ENCODE measurements at regions not wholly inside any gene's neighbourhood (a gene's known extent, or its start where the extent isn't known, plus 50 kb on each side); places are given as distances from the start of the nearest gene placed in this dataset.

DNA sequence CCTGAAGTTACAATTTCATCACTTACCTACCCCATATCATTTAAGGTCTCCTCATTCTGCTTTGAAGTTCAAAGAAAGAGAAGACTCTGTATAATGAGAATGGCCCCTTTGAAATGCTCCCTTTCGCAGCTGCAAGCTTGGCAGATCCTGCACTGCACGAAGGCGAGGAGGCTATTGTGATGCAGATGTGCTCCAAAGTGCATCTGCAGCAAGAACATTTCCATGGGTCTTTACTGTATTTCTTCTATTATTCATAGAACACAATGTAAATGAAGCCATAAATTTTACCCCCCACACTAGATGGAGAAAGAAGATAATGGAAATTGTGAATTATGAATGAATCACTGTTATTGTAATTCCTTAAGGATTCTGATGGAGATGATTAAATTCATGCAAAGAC is 178.7 kb downstream of the CHD9NB start:
- DNase-seq: peak in 1 of 56 donors; percentile 7

DNA sequence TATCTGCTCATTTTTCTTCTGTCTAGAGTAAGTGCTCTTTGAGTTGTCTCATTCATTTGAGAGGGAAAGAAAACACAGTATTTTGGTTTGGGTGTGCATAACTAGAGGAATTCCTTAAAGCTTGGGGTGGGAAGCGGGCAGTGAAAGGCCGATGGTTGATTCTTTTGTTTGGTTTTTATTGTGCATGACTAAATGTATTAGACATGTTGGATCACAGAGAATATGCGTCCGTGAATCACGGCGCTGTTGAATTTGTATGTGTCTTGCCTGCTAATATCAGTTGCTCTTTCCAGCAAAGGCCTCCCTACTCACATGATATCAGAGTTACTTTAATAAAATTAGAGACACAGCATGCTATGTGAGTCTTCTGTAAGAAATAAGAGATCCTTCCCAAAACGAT is 180.0 kb downstream of the CHD9NB start:
- DNase-seq: no peak

DNA sequence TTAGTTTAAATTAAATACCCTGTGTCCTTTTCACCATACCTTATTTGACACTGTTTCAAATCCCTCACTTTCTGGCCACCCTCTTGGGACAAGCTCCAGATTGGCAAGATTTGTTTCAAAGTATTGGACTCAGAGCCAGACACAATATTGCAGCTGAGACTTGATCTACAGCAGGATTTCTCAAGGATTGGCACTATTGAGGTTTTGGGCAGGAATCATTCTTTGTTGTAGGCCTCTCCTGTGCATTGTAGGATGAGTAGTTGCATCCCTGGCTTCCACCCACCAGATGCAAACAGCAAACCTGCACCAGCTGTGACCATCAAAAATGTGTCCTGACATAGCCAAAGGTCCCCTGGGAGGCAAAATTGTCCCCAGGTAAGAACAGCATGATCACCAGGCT is 181.2 kb downstream of the CHD9NB start:
- DNase-seq: no peak

DNA sequence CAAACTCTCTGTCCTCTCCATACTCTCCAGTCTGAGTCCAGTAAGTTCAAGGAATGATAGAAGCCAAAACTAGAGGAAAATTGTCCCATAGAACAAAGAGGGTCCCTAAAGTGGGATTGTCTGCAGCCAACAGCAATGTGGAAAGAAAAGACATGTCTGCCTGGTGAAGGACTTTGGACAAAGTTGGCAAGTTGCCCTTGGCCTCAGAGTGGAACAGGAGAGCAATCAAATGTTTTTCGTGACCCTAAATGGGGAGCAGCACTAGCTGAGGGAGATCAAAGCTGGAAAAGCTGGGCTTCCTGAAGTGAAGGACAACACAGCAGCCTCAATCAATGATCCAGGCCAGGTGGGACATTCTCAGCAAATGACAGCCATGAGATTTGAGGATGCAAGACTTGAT is 183.5 kb downstream of the CHD9NB start:
- DNase-seq: no peak

DNA sequence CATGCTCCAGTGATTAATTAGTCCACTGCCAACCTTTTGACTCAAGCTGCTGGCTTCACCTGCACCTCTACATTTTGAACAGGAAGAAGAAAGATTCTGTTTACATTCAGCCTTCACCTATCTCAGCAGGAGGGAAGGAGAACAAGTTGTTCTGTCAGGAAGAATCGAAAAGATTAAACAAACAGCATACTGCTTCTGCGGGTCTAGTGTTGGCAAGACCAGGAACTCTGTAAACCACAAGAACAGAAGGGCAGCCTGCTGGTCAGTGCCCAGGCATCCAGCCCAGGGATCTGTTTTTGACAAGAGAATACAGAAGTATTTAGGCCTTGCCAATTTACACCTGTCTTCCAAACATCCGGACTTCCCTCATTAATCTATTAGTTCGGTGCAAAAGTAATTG is 189.7 kb downstream of the CHD9NB start:
- no peak for DNase-seq

DNA sequence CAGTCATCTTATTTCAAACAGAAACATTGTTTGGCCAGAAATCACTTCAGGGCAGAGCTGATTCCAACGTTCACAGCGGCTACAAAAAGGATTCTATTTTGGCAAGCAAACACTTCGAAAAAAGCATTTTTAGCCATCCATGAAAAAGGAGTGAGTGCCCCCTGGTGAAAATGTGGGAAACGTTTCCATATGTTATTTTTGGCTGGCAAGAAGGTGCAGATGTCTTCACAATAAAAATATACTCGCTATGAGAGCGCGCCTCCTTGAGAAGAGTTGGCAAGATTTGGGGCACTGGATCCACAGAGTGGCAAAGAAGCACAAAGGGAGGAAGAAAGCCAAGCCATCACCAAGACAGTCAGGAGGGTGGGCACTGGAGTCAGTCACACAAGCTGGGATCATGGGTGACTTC is 191.1 kb downstream of the CHD9NB start:
- DNase-seq: peak in 6 of 56 donors; percentile 1 to 8 (median 2)

DNA sequence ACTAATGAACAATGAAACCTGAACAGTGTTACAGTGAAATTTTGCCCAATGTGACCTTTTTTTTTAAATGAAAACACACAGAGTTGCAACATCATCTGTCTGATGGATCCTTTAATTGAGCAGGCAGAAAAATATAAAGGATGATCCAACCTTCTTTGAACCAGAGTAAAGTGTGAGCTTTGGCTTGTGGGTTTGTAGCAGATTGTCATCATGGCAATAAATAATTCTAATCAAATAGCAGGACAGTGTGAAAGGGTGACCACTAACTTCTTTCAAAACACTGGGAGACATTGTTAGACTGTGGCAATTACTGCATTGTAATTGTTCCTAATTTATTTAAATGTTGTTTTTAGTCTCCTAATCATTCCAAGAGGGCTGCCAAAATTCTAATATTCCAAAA is 197.2 kb downstream of the CHD9NB start:
- DNase-seq: no peak

DNA sequence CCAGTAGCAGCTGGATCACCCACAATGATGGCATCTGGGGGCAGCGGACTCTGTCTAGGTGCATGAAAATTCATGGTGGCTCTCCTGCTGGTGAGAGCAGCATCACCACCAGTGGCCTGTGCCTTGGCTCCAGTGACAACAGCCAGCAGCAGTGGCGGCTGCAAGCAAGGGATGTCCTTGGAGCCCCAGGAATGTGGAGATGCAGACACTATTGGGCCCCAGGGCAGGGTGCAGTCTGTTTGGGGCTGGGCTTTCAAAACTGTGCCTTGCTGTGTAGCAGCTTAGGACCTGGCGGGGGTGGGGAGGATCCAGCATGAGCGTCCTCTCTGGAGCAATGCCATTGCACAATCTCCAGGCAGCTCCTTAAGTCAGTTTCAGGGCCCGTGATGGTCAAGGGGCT is 199.7 kb downstream of the CHD9NB start:
- no peak for DNase-seq

DNA sequence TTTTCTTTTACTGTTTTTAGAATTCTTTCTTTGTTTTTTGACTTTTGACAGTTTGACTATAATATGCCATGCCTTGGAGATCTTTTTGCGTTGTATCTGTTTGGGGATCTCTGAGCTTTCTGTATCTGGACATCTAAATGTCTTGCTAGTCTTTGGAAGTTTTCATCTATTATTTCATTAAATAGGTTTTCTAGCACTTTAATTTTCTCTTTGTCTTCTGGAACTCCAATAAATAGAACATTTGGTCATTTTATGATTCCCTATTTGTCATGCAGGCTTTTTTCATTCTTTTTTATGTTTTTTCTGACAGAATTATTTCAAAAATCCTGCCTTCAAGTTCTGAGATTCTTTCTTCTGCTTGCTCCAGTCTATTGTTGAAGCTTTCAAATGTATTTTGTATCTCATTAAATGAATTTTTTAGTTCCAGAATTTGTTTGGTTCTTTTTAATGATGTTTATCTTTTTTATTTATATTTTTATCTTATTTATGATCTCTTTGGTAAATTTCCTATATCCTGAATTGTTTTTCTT is 201.4 kb downstream of the CHD9NB start:
- no peak for DNase-seq

DNA sequence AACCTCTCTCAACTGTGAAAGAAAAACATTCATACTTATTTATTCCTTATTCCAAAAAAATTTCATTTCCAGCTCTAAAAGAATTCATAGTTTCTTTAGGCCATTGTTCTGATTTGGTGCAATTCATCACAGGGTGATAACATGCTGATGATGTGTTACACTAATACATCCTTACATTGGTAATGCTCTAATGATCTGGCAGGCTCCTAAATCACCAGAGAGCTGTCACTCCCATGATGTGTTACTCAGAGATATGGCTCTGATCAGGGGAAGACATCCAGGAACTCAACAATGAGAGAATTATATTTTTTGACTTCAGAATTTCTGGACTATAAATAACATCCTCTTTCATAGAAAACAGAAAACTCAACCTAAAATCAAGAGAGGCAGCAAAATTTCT is 209.3 kb downstream of the CHD9NB start:
- DNase-seq: no peak

DNA sequence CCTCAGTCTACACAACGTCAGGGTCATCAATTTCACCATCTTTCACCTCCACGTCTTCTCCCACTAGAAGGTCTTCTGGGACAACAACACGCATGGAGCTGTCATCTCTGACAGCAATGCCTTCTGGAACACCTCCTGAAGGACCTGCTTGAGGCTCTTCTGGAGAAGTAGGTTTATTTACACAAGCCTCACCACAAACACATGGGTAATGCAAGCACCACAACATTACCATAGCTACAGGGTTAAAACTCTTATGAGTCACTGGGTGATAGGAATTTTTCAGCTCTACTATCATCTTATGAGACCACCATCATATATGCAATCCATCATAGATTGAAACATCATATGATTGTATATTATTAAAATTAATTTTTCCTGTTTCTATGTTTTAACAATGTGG is 215.4 kb downstream of the CHD9NB start:
- no peak for DNase-seq

DNA sequence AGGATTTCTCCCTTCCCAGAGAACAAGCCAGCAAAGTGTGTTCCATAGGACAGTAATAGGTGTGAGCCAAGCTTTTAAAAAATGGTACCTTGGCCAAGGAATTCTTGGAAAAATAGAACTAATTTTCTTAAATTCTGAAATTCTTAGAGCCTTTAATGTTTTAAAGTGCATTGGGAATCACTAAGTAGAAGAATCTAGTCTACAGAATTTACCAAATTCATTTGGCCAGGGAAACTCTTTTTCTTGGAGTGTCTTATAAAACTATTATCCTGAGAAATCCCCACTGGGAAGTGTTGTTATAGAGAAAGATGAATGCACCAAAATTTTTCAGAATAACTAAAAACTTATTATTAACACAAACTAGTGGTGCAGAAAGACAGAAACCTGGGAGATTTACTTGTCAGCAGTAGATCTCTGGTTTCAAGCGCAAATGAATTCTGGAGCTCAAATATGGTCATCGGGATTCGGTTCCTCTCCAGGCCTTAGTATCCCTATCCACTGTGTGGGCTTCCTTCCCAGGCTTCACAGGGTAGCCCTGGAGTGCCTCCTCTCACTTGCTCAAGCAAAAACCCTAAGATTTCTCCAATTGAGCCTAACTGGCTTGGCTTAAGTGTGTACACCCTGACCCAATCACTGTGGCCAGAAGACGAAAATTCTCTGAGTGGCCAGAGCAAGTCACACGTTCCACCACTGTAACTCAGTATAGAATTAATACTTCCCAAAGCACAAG is 217.8 kb downstream of the CHD9NB start:
- no peak for DNase-seq

DNA sequence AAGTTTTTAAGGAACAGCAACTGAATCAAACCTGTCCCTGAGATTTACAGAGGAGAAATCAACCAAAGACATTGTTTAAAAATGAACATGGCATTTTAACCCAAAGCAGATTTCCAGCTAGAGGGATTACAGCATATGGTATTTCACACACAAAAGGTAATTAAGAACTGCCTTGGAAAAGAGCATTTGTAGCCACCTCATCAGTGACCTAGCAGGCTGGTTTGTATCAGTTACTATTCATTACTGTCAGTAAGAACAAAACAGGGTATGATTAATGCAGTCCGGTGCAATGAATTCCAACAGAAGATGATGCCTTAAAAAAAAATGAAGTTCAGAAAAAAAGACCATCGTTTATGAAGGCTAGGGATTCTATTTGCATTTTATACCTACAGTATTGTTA is 219.9 kb downstream of the CHD9NB start:
- no peak for DNase-seq

DNA sequence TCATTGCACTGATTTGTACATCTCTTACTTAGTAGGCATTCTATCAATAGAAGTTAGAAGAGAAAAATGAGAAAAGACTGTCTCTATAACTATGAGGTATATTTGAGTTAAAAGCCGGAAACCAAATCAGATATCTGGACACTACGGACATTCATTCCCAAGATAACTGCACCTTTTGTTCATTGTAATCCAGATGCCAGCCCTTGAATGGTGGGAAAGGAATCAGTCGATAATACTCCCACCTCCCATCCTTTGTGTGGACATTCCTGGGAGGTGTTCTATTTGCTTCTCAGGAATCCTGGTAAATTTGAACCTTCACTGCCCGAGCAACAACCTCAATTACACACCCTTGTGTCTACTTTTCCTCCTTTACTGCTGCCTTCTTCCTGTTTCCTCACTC is 225.2 kb downstream of the CHD9NB start:
- DNase-seq: no peak

DNA sequence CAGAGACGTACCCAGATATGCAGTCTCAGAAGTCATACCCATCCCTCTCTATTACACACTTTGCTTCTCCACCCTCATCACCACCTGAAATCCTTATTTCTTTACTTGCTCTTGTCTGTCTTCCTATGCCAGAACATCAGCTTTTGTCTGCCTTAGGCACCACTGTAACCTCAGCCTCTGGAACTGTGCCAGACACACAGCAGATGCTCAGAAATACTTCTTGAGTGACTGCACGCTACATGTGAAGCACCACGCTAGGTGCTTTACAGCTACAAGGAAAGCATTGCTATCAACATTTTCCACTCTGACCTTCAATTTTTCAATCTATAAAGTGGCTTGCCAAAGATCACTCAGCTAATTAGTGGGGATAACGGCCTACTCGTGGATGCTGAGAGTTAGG is 226.8 kb downstream of the CHD9NB start:
- DNase-seq: no peak

DNA sequence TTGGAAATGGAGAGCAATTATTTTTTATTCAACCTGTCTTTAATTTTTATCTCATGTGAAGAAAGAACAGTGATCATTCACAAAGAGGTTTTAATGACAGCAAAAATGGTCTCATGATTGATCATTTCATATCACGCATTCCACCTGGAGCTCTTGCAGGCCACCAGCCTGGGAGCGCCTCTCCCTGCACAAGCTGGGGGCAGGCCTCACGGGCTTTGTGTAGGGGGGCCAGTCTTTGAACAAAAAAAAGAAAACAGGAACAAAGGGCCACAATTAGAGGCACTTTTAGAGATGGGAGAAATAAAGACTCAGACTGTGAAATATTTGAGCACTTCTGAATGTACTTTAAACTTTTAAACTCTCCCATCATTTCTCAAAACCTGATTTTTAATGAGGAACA is 232.9 kb downstream of the CHD9NB start:
- DNase-seq: no peak

DNA sequence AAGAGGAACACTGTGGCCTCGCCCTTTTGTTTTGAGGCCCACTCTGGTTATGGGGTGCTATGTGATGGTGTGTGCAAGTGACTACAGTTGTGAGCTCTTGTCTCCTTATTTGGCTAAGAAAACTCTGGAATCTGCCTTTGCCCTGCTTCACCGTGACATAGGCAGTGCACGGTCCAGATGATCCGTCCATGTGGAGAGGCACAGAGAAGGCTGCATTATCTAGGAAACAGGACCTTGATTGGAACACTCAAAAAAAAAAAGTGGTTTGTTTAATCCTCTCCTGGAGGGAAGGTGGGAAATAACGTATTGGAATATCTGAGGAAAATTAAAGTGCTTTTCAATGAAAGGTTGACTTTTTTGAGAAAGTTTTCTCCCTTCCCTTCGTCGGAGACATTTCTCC is 233.3 kb downstream of the CHD9NB start:
- no peak for DNase-seq

DNA sequence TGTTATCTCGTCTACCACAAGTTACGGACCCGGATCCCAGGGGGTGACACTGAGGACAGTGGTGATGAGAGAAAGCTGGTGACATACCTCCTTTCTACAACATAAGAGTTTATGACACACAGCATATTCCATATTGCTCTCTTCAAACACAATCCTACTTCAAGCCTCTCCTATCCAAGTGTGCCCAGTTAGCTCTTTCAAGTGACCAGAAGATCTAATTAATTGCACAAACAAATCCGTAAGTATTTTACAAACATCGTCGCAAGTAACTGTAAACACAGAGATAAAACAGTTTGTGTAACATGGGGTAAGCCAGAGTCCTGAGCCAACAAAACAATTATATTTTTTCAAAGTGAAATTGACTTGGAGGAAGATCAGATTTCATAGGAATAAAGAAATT is 235.0 kb downstream of the CHD9NB start:
- DNase-seq: no peak

DNA sequence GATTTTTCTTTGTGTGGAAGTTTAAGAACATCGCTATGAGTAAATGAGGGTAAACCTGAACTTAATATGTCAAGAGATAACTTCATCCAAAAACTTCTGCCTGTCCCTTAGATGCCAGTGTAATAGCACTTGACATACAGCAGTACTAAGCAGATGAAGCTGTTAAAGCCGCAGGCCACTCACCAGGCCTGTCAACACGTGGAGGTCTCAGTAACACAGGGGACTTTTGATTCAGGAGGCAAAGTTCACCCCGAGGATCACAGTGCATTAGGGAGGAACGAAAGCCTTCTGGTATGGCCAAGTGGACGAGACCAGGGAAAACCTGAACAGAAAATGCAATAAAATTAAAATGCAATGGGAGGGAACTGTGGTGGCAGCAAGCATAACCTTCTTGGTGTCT is 235.7 kb downstream of the CHD9NB start:
- no peak for DNase-seq

DNA sequence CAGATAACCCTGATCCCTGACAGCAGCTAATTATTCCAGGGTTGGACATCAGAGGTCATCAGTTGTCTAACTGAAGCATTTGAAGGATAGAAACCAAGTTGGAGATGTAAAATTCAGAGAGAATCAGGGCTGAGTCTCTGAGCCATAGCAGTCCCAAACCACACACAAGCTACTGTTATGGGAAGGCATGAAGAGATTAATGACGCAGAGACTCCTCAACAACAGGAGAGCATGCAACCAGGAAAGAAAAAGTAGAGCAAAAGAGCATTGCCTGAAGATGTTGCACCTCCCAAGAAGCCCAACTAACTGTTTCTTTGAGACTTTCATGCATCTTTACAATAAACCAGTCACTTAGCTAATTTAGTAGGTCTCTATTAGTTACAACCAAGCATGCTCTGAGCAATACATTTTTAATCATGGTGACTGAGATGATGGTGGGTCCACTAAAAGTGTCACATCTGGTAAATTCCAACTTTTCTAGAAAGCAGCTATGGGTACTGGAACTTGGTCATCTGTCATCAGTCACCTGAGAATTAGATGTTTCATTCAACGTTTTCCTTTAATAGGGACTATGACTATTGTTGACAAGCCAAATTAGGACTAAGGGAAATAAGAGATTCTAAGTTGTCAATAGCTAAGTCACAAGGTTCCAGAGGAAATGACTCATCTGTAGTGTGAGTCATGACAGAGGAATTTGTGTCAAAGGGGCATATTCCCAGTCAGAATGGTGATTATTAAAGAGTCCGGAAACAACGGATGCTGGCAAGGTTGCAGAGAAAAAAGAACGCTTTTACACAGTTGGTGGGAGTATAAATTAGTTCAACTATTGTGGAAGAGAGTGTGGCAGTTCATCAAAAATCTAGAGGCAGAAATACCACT is 239.8 kb downstream of the CHD9NB start:
- DNase-seq: no peak

DNA sequence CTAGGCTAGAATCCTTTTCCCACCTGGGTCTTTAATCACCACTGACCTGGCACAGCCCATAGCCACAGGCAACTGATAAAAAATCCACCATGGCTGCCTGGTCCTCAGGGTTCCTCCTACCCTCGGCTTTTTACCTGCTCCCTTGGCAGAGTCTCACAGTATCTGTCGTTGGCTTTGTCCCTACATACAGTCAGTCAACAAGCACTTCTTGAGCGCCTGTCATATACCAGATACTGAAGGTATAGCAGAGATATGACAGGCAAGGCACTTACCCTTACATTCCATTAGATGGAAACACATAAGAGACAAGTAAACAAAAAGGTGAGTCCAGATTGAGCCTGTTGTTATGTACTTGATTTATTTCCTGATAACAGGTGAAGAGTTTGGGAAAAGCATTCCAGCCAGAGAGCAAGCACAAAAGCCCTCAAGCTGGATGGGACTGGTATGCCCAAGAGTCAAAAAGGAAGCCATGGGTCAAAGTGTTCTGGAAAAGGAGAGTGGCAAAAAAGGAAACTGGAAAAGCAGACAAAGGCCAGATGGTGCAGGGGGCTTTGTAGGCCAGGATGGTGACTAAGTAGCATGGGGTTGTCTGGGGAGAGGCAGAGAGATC is 247.0 kb downstream of the CHD9NB start:
- no peak for DNase-seq

DNA sequence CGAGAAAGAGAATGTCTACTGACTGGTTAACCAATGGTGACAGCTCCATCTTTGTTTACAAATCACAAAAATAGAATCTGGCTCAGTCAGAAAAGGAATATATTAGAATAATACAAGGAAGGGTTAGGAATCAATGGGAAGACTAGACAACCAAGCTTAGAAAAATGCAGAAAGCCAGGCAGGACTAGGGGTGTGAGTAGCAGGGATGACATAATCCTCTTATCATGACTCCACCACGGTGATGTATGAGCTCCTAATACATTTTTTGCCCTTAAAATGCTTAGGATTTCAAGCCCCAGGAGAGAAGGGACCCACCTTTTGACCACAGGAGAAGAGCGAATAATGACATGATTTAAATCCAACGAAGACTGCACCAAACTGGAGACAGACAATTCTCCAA is 252.3 kb downstream of the CHD9NB start:
- no peak for DNase-seq
